NCI-H1417 treated with DMSO at 0.1 percent for 48 hours (cell line): ENCODE measurements at regions not wholly inside any gene's neighbourhood (a gene's known extent, or its start where the extent isn't known, plus 50 kb on each side); places are given as distances from the start of the nearest gene placed in this dataset.
"Not testable (repeated sequence)": the region's sequence is repeated elsewhere in the genome, so short reads cannot be mapped to it uniquely, and the experiment has no call there.

Experiments used
- DNase-seq: peaks from one replicate; lab custom pipeline; 2025; lab: John Stamatoyannopoulos, UW

DNA sequence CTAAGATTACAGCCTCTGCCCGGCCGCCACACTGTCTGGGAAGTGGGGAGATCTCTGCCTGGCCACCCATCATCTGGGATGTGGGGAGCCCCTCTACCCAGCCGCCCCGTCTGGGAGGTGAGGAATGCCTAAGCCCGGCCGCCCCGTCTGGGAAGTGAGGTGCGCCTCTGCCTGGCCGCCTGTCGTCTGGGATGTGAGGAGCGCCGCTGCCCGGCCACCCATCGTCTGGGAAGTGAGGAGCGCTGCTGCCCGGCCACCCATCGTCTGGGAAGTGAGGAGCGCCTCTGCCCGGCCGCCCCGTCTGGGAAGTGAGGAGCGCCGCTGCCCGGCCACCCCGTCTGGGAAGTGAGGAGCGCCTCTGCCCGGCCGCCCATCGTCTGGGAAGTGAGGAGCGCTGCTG is 135.9 kb upstream of the PROKR2 start:
- not testable (repeated sequence) for DNase-seq

DNA sequence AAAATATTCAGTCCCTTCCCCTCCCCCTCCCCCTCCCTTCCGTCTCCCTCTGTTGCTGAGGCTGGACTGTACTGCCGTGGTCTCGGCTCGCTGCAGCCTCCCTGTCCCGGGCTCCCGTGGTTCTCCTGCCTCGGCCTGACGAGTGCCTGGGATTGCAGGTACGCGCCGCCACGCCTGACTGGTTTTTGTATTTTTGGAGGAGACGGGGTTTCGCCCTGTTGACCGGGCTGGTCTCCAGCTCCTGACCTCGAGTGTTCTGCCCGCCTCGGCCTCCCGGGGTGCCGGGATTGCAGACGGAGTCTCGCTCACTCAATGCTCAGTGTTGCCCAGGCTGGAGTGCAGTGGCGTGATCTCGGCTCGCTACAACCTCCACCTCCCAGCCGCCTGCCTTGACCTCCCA is 135.5 kb upstream of the PROKR2 start:
- DNase-seq: not testable (repeated sequence)

- no peak for DNase-seq
Observed at GRCh38 chr20:5451643-5452210, 135.0 kb upstream of the PROKR2 start.

GRCh38 chr20:5448449-5449118 is 131.8 kb upstream of the PROKR2 start:
- DNase-seq: peak; percentile 24

- no peak for DNase-seq
Observed at GRCh38 chr20:5447188-5447587, 130.4 kb upstream of the PROKR2 start.

DNA sequence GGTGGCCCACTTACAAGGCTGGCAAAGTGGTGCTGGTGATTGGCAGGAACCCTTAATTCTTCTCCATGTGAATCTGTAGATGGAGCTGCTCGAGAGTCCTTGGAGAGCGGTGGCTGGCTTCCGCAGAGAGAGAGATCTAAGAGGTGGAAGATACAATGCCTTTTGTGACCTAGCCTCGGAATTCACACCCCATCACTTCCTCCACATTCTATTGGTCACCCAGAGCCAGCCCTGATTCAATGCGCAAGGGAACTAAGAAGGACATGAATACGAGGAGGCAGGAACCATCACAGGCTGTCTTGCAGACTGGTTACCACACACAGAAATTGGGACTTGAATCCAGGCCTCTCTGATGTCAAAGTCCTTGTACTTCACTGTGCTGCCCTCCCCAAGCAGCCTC is 128.9 kb upstream of the PROKR2 start:
- no peak for DNase-seq

GRCh38 chr20:5442101-5442500 is 125.3 kb upstream of the PROKR2 start:
- no peak for DNase-seq

DNA sequence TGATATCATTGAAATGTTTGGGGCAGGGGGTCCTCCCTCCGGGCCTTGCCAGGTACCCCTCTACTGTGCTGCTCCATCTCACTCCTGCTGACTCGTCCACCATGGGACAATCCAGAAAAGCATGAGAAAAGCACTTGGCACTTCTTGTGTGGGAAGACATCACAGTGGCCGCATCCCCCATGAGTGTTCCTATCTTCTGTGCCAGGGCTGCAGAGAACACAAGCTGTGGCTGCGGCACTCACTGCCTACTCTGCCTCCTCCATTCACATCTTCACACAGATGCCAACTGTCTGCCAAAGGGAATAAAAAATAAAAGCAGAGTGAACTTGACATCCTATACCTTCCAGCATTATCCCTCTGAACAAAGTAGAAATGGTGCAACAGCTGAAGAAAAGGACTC is 117.4 kb upstream of the PROKR2 start:
- no peak for DNase-seq

DNA sequence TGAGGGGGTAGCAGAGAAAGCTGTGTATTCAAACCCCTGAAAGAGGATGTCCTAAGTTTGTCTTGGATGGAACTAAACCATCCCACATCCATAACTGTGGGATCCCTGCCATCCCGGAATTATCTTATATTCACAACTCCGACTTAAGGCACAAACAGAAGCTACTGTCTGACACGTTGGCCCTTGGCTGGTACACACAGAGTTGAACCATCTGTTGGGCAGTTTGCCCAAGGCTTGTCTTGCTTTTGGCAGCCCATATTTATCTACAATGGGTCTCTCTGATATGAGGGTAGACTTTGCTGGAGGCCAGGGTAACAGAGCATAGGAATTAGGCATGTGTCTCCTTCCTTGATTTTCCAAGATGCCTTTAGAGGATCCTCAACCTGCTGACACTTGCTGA is 116.6 kb upstream of the PROKR2 start:
- no peak for DNase-seq

- DNase-seq: no peak
Observed at GRCh38 chr20:5432030-5432429, 115.3 kb upstream of the PROKR2 start.

GRCh38 chr20:5430670-5431069 is 113.9 kb upstream of the PROKR2 start:
- no peak for DNase-seq

DNA sequence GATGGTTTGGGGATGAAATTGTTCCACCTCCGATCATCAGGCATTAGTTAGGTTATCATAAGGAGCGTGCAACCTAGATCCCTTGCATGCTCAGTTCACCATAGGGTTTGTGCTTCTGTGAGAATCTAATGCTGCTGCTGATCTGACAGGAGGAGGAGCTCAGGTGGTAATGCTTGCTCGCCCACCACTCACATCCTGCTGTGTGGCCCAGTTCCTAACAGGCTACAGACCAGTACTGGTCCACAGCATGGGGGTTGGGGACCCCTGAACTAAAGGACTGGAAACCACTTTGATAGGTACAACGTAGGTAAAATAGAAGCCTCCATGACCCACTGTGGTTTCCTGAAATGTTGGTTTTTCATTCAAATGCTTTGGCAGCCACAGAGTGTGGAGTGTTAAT is 109.3 kb upstream of the PROKR2 start:
- DNase-seq: no peak

DNA sequence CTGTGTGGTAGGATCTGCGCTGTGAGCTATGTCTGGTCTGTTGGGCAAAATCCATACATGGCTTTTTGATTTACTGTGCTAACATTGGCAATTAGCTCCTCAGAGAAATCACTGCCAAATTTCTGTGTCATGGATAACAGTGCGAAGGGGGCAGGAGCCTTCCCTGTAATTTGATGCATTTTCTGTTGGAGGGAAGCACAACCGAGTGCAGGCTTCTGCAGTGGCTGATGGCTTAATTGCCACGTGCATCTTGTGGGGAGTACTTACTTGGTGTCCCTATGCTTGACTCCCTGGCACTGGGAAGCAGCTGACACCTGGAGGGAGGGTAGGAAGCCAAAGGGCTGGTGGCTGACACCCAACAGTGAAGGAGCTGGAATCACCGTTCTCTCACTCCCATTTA is 99.3 kb upstream of the PROKR2 start:
- DNase-seq: no peak

DNA sequence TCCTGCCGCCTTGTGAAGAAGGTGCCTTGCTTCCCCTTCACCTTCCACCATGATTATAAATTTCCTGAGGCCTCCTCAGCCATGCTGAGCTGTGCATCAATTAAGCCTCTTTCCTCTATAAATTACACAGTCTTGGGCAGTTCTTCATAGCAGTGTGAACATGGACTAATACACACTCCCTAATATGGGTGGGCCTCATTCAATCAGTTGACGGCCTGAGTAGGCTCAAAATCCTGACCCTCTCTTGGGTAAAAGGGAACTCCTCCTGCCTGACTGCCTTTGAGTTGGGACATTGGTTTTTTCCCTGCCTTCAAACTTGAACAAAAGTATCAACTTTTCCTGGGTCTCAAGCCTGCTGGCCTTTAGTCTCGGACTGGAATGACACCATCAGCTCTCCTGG is 96.6 kb upstream of the PROKR2 start:
- DNase-seq: no peak

DNA sequence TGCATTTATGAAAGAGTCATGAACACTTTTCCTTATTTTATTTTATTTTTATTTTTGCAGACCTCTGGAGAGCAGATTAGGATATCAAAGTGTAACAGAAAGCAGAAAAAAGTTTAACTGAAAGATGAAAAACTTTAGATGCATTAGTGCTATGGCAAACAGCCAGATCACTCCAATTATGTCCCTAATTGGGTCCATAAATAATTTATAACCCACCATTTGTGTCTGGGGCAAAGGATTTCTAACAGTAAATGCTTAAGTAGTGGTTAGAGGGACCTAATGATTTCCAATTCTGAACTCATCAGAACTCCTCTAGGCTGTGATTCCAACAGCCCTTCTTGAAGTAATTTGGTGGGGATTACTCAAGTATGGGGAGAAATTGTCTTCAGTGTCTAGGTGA is 93.7 kb upstream of the PROKR2 start:
- no peak for DNase-seq

DNA sequence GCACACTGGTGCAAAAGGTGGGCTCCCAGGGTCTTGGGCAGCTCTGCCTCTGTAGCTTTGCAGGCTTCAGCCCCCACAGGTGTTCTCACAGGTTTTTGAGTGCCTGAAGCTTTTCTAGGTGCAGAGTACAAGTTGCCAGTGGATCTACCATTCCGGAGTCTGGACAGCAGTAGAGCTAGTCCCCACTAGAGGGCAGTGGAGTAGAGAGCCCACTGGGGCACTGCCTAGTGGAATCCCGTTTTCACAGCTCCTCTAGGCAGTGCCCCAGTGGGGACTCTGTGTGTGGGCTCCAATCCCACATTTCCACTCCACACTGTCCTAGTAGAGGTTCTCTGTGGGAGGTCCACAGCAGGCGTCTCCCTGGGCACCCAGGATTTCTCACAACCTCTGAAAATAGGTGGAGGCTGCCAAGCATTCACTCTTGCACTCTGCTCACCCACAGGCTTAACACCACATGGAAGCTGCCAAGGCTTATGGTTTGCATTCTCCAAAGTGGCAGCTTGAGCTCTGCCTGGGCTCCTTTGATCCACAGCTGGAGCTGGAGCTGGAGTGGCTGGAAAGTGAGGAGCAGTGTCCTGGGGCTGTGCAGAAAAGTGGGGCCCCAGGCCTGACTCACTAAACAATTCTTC is 86.3 kb upstream of the PROKR2 start:
- DNase-seq: no peak

DNA sequence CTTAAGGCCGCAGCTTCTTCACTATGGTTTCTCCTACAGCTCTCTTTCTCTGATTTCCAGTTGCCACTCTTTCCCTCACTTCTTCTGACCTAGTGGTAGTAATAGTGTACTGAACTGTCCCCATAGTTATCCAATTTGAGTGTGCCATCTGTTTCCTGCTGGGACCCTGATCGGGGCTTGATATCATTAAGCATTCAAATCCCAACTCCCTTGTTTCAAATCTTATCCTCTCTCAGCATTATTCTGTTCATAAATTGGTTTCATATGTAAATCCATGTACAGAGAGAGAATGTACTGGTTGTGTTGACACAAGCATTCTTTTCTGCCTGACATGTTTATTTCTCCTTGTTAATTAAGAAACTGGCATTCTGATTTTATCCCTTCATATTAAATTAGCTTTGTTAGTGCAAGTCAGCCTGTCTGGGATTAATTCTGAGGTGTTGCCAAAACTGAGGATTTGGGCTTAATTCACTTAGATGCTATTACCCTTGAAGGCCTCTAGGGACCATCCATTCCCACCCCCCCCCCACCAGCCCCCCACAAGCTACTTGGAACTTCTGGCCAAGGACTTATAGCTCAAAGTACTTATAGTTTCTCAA is 84.6 kb upstream of the PROKR2 start:
- DNase-seq: no peak

DNA sequence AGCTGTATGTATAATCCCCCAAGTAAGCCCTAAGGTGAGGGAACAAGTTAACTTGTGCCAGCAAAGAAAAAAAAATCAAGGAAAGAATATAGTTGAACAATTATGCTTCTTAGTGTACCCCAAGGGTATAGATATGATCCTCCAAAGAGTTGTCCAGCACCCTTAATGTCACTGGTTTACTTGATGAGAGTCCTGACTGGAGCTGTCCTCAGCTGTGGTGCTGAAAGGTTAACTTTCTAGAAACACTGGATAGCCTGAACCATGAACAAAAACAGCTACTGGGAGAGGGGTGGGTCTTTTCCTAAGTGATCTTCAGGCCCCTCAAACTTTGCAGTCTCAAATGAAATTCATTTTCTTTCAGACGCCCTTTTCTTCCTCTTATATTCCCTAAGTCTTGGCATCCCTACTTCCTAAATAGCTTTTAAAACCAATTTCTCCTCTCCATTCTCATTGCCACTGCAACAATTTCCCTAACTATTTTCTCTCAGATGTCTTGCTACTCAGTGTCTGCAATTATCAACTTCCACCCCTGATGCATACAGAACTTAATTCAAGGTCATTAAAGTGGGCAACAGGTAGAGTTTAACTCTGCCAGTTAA is 83.5 kb upstream of the PROKR2 start:
- no peak for DNase-seq

GRCh38 chr20:5397393-5397792 is 80.6 kb upstream of the PROKR2 start:
- DNase-seq: no peak

DNA sequence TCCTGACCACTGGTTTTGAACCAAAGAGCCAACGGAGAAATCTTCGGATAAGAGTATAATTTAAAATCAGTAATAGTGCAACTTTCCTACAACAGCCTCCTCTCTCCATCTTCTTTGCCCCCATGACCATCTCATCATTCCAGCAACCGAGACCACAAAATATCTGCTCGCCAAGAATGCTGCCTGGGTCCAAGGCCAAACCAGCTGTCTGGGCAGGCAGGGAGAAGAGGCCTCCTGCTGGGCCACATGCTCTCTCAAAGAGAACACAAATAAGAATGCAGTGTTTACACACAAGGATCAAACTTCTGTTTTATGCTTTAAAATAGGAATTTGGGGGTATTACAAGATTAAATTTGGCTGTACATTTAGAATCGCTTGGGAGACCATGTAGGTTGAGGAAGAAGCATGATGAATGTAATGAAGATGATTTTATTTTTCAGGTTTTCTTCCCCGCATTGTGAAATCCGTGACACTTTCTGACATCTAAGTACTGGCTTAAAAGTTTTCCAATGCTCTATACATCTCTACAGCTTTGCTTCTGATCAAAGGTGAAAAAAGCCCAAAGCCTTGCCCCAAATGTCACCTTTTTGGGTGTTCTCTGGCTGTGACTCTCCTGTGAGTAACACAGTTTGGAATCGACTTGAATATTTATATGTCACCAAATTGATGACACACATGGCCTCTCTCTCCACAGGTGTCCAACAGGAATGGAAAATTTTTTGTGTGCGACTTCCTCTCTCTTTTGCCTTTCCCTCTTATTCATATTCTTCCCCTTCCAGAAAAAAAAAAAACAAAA is 79.4 kb upstream of the PROKR2 start:
- no peak for DNase-seq

GRCh38 chr20:5393218-5393870 is 76.6 kb upstream of the PROKR2 start:
- DNase-seq: peak; percentile 85

GRCh38 chr20:5390720-5391119 is 74.0 kb upstream of the PROKR2 start:
- DNase-seq: no peak
